NCI-H1694 (cell line): ENCODE measurements at regions not wholly inside any gene's neighbourhood (a gene's known extent, or its start where the extent isn't known, plus 50 kb on each side); places are given as distances from the start of the nearest gene placed in this dataset.

Experiments
- DNase-seq: peaks from one replicate; lab custom pipeline; 2025; lab: John Stamatoyannopoulos, UW

GRCh38 chr5:116681334-116682013 is 106.9 kb upstream of the SEMA6A start:
- DNase-seq: no peak

- DNase-seq: no peak
Observed at GRCh38 chr5:116675626-116675910, 100.9 kb upstream of the SEMA6A start.

GRCh38 chr5:116674881-116675625 is 100.4 kb upstream of the SEMA6A start:
- no peak for DNase-seq

GRCh38 chr5:116673453-116673852 is 98.8 kb upstream of the SEMA6A start:
- no peak for DNase-seq

GRCh38 chr5:116672203-116672602 is 97.6 kb upstream of the SEMA6A start:
- no peak for DNase-seq

GRCh38 chr5:116671211-116671736 is 96.7 kb upstream of the SEMA6A start:
- no peak for DNase-seq

GRCh38 chr5:116669261-116670031 is 94.8 kb upstream of the SEMA6A start:
- DNase-seq: no peak

- DNase-seq: no peak
Observed at GRCh38 chr5:116668390-116668789, 93.8 kb upstream of the SEMA6A start.

- no peak for DNase-seq
Observed at GRCh38 chr5:116666901-116667300, 92.3 kb upstream of the SEMA6A start.

GRCh38 chr5:116664988-116665387 is 90.4 kb upstream of the SEMA6A start:
- DNase-seq: no peak

- DNase-seq: no peak
Observed at GRCh38 chr5:116663081-116663480, 88.5 kb upstream of the SEMA6A start.

- no peak for DNase-seq
Observed at GRCh38 chr5:116661419-116661818, 86.8 kb upstream of the SEMA6A start.

- no peak for DNase-seq
Observed at GRCh38 chr5:116660929-116661328, 86.3 kb upstream of the SEMA6A start.

- DNase-seq: no peak
Observed at GRCh38 chr5:116658830-116659229, 84.2 kb upstream of the SEMA6A start.

GRCh38 chr5:116658141-116658540 is 83.5 kb upstream of the SEMA6A start:
- DNase-seq: no peak

- no peak for DNase-seq
Observed at GRCh38 chr5:116655431-116655830, 80.8 kb upstream of the SEMA6A start.

GRCh38 chr5:116654925-116655324 is 80.3 kb upstream of the SEMA6A start:
- DNase-seq: no peak

GRCh38 chr5:116652903-116653302 is 78.3 kb upstream of the SEMA6A start:
- no peak for DNase-seq

- DNase-seq: no peak
Observed at GRCh38 chr5:116652196-116652729, 77.6 kb upstream of the SEMA6A start.

GRCh38 chr5:116651653-116652052 is 77.0 kb upstream of the SEMA6A start:
- no peak for DNase-seq

- no peak for DNase-seq
Observed at GRCh38 chr5:116650964-116651363, 76.3 kb upstream of the SEMA6A start.

GRCh38 chr5:116650544-116650943 is 75.9 kb upstream of the SEMA6A start:
- no peak for DNase-seq
